Small intestine (tissue), 7 donors: ENCODE measurements at regions not wholly inside any gene's neighbourhood (a gene's known extent, or its start where the extent isn't known, plus 50 kb on each side); places are given as distances from the start of the nearest gene placed in this dataset.

Experiments used
- DNase-seq, 2 donors: peaks; one replicate each; pipeline versions ENCODE4 v3.0.0 to v3.0.0-alpha.2; 2013
- FAIRE-seq: peaks from 2 replicates; lab custom pipeline; 2012; peaks lifted over from hg19 to GRCh38; lab: Jason Lieb, UNC
- H3K27ac ChIP-seq, 3 donors: one replicate each; pipeline ENCODE4 v1.5.1; 2013; ENCODE audit warnings: low read length in 2 of 3, mild to moderate bottlenecking in 2 of 3, control low read depth in 1 of 3, inconsistent platforms in 1 of 3, low read depth in 1 of 3, moderate library complexity in 1 of 3
- H3K27me3 ChIP-seq, 3 donors: one replicate each; pipeline ENCODE4 v1.6.1; 2013; ENCODE audit warnings: low read length in 3 of 3, inconsistent platforms in 1 of 3; ENCODE audit not compliant: control insufficient read depth in 3 of 3, insufficient read depth in 3 of 3
- H3K36me3 ChIP-seq, 3 donors: one replicate each; pipeline ENCODE4 v1.6.1; 2013; ENCODE audit warnings: low read length in 3 of 3, inconsistent platforms in 1 of 3, low read depth in 1 of 3, mild to moderate bottlenecking in 1 of 3, moderate library complexity in 1 of 3; ENCODE audit not compliant: control insufficient read depth in 3 of 3, insufficient read depth in 2 of 3
- H3K4me1 ChIP-seq, 3 donors: one replicate each; pipeline ENCODE4 v1.6.1; 2013; ENCODE audit warnings: low read length in 2 of 3, inconsistent platforms in 1 of 3, low read depth in 1 of 3, mild to moderate bottlenecking in 1 of 3, moderate library complexity in 1 of 3; ENCODE audit not compliant: control insufficient read depth in 3 of 3, insufficient read depth in 2 of 3
- H3K4me3 ChIP-seq, 3 donors: one replicate each; pipeline ENCODE4 v1.5.1; 2013; ENCODE audit warnings: low read length in 3 of 3, control low read depth in 1 of 3, inconsistent platforms in 1 of 3, low read depth in 1 of 3, mild to moderate bottlenecking in 1 of 3, moderate library complexity in 1 of 3
- H3K9me3 ChIP-seq, 2 donors: one replicate each; pipeline ENCODE4 v1.6.1; 2013; ENCODE audit warnings: low read depth in 1 of 2, low read length in 1 of 2; ENCODE audit not compliant: control insufficient read depth in 2 of 2, insufficient read depth in 1 of 2
- WGBS, 3 donors: extraction: QIAGEN DNeasy Blood & Tissue Kit; methylation state at CpG; one replicate each; pipeline ENCODE4 v1.1.7; 2013; 5-methylcytosine and 5-hydroxymethylcytosine counted together
- donor health status: healthy with polysubstance abuse.
- donor health status: control.
- donor health status: control.
- donor health status: Bipolar disorder and iron deficiency.
- donor health status: healthy.

DNA sequence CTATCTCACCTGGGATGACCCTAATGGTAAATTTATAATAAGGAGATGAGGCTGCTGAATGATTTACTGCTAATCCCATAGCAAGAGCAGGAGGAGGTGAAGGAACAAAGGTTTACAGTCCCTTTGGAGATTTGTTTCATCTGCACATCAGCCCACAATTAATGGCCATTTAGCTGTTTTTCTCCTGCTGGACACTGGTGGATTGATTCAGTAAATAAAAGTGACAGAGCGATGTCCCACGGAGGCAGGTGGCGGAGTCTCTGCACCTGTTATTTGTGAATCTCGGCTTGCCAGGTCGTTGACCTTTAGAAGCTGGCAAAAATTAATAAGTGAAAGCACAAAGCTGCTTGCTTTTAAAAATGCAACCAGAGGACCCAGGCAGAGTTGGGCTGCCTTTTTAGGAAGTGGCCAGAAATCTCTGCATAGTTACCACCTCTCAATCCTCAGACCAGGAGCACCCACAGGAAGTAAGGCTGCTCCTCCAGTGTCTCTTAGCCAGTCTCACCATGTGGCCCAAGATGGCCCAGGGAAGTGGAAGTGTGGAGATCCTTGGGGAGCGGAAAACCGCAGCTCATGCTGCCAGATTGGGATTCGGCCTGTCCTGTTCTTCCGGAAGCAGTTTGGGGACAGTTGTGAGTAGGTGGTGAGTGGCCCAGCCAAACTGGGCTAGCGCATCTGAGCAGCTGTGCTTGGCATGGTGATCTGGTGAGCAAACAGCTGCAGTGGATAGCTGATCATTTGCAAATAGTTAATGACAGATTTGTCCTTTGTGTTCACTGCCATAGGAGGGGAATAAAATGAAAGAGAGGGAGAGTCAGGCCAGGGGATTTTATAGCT, 1005.7 kb upstream of the PIK3C3 start:
- Histone ChIP-seq H3K9me3 (no peaks in the 10 kb centered on the region), H3K36me3 (no peaks in the 10 kb centered on the region), H3K4me1 (no peaks in the 10 kb centered on the region), H3K27ac (no peak overlapping the region), H3K4me3 (no peak overlapping the region), H3K27me3 (no peaks in the 10 kb centered on the region)
- WGBS, 3 donors = 76 to 82% (median 76%) methylated on average over 10 of the region's 10 CpGs
- no peak for DNase-seq
- no peak for FAIRE-seq

DNA sequence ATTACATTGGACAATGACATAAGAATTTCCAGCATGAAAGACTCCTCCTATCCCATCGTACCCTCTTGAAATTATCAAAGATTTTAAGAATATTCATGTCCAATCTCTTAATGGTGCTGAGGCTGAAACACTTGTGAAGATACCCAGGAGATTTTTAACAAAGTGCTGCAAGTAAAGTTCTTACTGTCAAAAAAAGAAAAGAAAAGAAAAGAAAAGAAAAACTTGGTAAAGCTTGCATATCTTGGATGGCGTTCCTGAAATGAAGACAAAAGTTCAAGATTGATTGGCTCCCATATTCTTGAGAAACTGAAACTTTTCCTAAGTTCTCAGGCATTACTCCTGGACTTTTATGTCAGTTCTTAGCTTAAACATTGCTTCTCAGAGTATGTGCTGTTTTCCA, 1010.5 kb upstream of the PIK3C3 start:
- DNase-seq (no peak), FAIRE-seq (no peak)
- H3K4me3 ChIP-seq = no peak overlapping the region
- H3K27ac ChIP-seq = no peak overlapping the region
- H3K27me3 ChIP-seq = no peaks in the 10 kb centered on the region
- no peaks in the 10 kb centered on the region for H3K36me3 ChIP-seq
- no peaks in the 10 kb centered on the region for H3K9me3 ChIP-seq
- WGBS, 3 donors = 69 to 82% (median 69%) methylated on average over 2 of the region's 2 CpGs
- H3K4me1 ChIP-seq = no peaks in the 10 kb centered on the region

DNA sequence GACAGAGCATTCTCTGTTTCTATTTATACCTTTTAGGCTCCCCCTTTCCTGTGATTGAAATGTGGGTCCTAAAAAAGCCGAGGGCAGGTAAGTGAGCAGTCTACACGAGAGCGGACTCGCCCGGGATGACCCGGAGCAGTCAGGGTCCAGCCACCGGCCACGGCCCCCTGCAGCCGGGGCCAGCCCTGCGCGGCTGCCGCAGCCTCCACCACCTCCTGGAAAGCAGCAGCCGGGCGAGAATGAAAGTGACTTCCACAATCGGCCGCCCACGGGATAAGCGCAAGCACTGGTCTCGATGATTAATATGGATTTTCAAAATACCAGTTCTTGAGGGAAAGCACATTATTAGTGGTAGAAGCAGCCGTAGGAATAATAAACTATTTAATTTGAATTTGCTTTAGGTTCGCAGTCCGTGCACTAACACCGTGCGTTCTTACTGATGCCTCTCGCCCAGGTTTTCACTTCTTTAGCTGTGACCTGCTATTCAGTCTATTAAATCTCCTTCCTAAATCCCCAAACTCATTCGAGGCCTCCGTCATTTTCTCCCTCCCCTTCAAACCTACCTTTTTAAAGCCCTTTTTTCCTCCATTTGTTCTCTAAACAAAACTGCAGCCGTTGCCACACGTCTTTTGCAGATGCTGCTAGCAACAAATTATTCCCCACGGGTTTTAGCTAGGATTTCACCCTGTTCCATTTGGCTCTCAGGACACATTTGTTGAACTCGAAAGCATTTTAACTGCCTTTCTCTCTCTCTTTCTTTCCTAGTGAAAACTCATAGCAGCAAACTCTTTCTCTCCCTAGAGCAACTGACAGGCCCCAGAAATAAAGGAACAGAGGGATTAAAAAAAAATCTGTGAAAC, 1015.1 kb upstream of the PIK3C3 start:
- no peaks in the 10 kb centered on the region for H3K36me3 ChIP-seq
- no peak overlapping the region for H3K27ac ChIP-seq
- no peak for FAIRE-seq
- no peaks in the 10 kb centered on the region for H3K4me1 ChIP-seq
- H3K27me3 ChIP-seq = no peaks in the 10 kb centered on the region
- 85 to 88% (median 88%) methylated on average over 31 of the region's 31 CpGs for WGBS, 3 donors
- no peak overlapping the region for H3K4me3 ChIP-seq
- no peaks in the 10 kb centered on the region for H3K9me3 ChIP-seq
- no peak for DNase-seq

DNA sequence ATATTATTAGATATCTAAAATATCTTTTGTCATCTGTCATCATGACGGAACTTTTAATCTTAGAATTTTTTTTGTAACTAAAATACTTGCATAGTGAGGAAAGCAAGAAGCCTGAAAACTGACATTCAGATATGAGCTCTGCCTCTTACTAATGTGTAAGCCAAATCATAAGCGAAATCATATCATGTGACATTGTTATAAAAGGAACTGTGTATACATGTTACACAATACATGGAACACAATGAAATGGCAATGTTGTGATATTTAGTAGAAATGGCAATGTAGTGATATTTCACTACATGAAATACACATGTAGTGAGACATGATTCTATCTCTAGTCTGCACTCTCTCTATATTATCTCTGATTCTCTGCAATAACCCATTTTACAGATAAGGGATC, 1016.4 kb upstream of the PIK3C3 start:
- no peak overlapping the region for H3K4me3 ChIP-seq
- H3K9me3 ChIP-seq = no peaks in the 10 kb centered on the region
- no peaks in the 10 kb centered on the region for H3K4me1 ChIP-seq
- WGBS, 3 donors = 75 to 84% (median 77%) methylated on average over 2 of the region's 2 CpGs
- H3K36me3 ChIP-seq = no peaks in the 10 kb centered on the region
- no peak for DNase-seq
- H3K27me3 ChIP-seq = no peaks in the 10 kb centered on the region
- no peak overlapping the region for H3K27ac ChIP-seq
- no peak for FAIRE-seq

DNA sequence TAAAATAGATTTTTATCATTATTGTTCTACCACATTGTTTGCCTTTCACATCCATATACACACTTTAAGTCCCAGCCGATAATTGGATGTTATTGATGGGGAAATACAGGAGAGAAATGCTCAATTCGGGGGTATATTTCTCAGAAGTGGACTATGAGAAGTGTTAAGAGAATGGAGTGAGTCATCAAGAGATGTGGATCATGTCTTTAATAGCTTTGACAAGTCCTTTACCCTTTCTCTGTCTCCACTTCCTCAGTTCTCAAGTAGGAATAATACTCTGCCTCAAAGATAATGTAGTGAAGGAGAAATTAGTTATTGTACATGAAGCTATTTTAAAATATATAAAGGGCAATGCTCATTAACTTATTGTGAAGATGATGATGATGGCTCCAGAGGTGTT, 1017.6 kb upstream of the PIK3C3 start:
- WGBS, 3 donors = 79 to 84% (median 83%) methylated on average over 2 of the region's 2 CpGs
- Histone ChIP-seq H3K36me3 (no peaks in the 10 kb centered on the region), H3K27me3 (no peaks in the 10 kb centered on the region), H3K4me1 (no peaks in the 10 kb centered on the region), H3K9me3 (no peaks in the 10 kb centered on the region), H3K4me3 (no peak overlapping the region), H3K27ac (no peak overlapping the region)
- no peak for DNase-seq
- FAIRE-seq = no peak

DNA sequence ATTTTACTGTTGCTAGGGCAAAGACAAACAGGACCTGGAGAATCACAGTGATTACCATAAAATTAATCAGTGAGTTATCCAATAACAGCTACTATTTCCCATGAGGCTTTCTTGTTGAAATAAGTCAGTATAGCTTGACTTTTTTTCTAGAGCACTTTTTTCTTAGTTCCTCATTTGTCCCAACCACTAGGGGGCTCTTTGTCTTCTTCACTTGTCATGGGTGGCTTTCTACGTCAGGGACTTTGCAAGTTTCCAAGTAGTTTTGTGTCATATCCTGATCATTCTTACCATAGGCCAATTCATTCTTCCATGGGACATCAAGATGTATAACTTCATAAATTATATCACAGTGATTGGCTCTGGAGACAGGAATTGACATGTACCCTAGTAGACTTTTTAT, 1019.6 kb upstream of the PIK3C3 start:
- Histone ChIP-seq H3K27me3 (no peaks in the 10 kb centered on the region), H3K27ac (no peak overlapping the region), H3K4me3 (no peak overlapping the region), H3K36me3 (no peaks in the 10 kb centered on the region), H3K4me1 (no peaks in the 10 kb centered on the region), H3K9me3 (no peaks in the 10 kb centered on the region)
- no peak for FAIRE-seq
- 29 to 35% (median 30%) methylated on average over 1 of the region's 1 CpG for WGBS, 3 donors
- peak; percentile 3 to 18 for DNase-seq

DNA sequence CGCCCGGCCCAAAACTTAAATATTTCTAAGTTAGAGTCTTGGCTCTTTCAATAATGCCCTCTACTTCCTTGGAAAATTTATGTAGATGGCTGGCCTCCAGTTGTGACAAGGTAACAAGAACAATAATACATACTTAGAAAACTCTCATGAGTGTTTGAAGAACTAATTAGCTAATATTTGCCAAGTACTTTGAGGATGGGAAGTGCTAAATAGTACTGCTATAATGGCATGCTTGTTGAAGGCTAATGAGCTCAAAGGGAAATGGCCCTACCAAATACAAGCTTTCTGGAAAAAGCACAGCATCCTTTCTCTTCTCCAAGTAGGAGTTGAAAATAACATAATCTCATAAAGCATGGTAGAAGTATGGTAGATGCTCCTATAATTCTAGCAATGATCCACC, 1022.2 kb upstream of the PIK3C3 start:
- Histone ChIP-seq H3K4me1 (no peaks in the 10 kb centered on the region), H3K36me3 (no peaks in the 10 kb centered on the region), H3K4me3 (no peak overlapping the region), H3K27me3 (no peaks in the 10 kb centered on the region), H3K27ac (no peak overlapping the region), H3K9me3 (no peaks in the 10 kb centered on the region)
- WGBS, 3 donors = 64 to 97% (median 67%) methylated on average over 2 of the region's 2 CpGs
- DNase-seq (no peak), FAIRE-seq (no peak)

DNA sequence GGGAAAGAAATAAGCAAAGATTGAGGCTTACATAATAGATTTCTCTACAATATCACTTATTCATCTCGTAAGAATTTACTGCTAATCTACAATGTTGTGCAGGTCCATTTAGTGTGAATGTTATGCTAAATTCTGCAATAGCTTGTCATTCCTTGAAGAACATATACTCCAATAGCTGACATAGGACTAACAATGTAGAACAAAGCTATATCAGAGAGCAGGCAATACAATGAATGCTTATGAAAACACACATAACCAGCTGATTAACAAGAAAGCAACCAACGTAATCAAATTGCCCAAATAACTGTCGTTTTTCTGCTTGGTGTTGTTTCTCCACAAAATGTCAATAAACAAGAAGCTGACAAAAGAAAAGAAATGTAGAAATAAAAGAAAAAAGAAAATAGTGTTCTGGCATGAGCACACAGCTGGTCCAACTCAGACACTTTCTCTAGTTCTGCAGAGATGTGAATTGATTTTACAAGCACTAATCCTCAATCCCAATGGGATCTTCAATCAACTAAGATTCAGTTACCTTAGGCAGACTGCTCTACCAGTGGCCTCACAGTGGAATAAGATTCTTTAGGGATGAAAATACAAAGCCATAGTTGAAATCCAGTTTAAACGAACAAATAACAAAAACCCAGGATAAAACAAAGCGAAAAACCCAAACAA, 1024.7 kb upstream of the PIK3C3 start:
- Histone ChIP-seq H3K9me3 (no peaks in the 10 kb centered on the region), H3K4me1 (no peaks in the 10 kb centered on the region), H3K27ac (no peak overlapping the region), H3K27me3 (no peaks in the 10 kb centered on the region), H3K36me3 (no peaks in the 10 kb centered on the region), H3K4me3 (no peak overlapping the region)
- 73 to 85% (median 82%) methylated on average over 5 of the region's 5 CpGs for WGBS, 3 donors
- DNase-seq (no peak), FAIRE-seq (no peak)
